H9 (cell line): ENCODE measurements at regions not wholly inside any gene's neighbourhood (a gene's known extent, or its start where the extent isn't known, plus 50 kb on each side); places are given as distances from the start of the nearest gene placed in this dataset.

Experiments used
- DNase-seq: peaks from one replicate; pipeline ENCODE4 v3.0.0-alpha.2; 2017
- H2AFZ ChIP-seq: one replicate; pipeline ENCODE4 v1.6.1; 2013; ENCODE audit warnings: mild to moderate bottlenecking, low read length, control low read depth, moderate library complexity
- H2AK5ac ChIP-seq: 2 replicates; pipeline ENCODE4 v1.6.1; 2013; ENCODE audit warnings: low read length, control low read depth, mixed read lengths; ENCODE audit not compliant: insufficient read length
- H2BK120ac ChIP-seq: one replicate; pipeline ENCODE4 v1.6.1; 2013; ENCODE audit warnings: low read depth, mild to moderate bottlenecking, low read length, control low read depth, inconsistent platforms; ENCODE audit not compliant: poor library complexity, severe bottlenecking
- H2BK12ac ChIP-seq: 2 replicates; pipeline ENCODE4 v1.6.1; 2013; ENCODE audit warnings: low read length, control low read depth, mixed read lengths, low read depth; ENCODE audit not compliant: insufficient read length
- H2BK15ac ChIP-seq: 2 replicates; pipeline ENCODE4 v1.6.1; 2013; ENCODE audit warnings: low read depth, low read length, control low read depth
- H2BK20ac ChIP-seq: one replicate; pipeline ENCODE4 v1.6.1; 2013; ENCODE audit warnings: low read depth, mild to moderate bottlenecking, low read length, control low read depth, inconsistent platforms; ENCODE audit not compliant: poor library complexity, severe bottlenecking
- H2BK5ac ChIP-seq: 2 replicates; pipeline ENCODE4 v1.6.1; 2013; ENCODE audit warnings: low read length, control low read depth, mixed read lengths; ENCODE audit not compliant: insufficient read length
- H3K14ac ChIP-seq: 2 replicates; pipeline ENCODE4 v1.6.1; 2013; ENCODE audit warnings: low read length, control low read depth; ENCODE audit not compliant: insufficient read depth
- H3K18ac ChIP-seq: 2 replicates; pipeline ENCODE4 v1.6.1; 2013; ENCODE audit warnings: low read depth, mild to moderate bottlenecking, mixed read lengths, low read length, control low read depth; ENCODE audit not compliant: insufficient read length
- H3K23ac ChIP-seq: 2 replicates; pipeline ENCODE4 v1.6.1; 2013; ENCODE audit warnings: low read length, control low read depth, mixed read lengths, low read depth; ENCODE audit not compliant: insufficient read length
- H3K23me2 ChIP-seq: 2 replicates; pipeline ENCODE4 v1.6.1; 2013; ENCODE audit warnings: low read depth, mild to moderate bottlenecking, mixed read lengths, low read length, control low read depth; ENCODE audit not compliant: insufficient read length, poor library complexity, severe bottlenecking
- H3K27ac ChIP-seq: 2 replicates; pipeline ENCODE4 v1.5.1; 2013; ENCODE audit warnings: low read length, control low read depth, mixed read lengths, low read depth; ENCODE audit not compliant: insufficient read length
- H3K27me3 ChIP-seq: 2 replicates; pipeline ENCODE4 v1.6.1; 2013; ENCODE audit warnings: low read length, control low read depth, inconsistent platforms; ENCODE audit not compliant: insufficient read depth
- H3K4ac ChIP-seq: 2 replicates; pipeline ENCODE4 v1.6.1; 2013; ENCODE audit warnings: low read depth, mild to moderate bottlenecking, control low read depth, inconsistent platforms, low read length, moderate library complexity
- H3K4me1 ChIP-seq: 2 replicates; pipeline ENCODE4 v1.6.1; 2013; ENCODE audit warnings: low read length, control low read depth, inconsistent platforms; ENCODE audit not compliant: insufficient read depth
- H3K4me2 ChIP-seq: 2 replicates; pipeline ENCODE4 v1.6.1; 2013; ENCODE audit warnings: low read length, control low read depth, mixed read lengths; ENCODE audit not compliant: insufficient read length, insufficient read depth
- H3K56ac ChIP-seq: 2 replicates; pipeline ENCODE4 v1.6.1; 2013; ENCODE audit warnings: low read depth, mild to moderate bottlenecking, mixed read lengths, low read length, control low read depth; ENCODE audit not compliant: insufficient read length
- H3K79me1 ChIP-seq: 2 replicates; pipeline ENCODE4 v1.6.1; 2013; ENCODE audit warnings: low read depth, mild to moderate bottlenecking, moderate library complexity, low read length, control low read depth, inconsistent platforms; ENCODE audit not compliant: insufficient read depth, poor library complexity, severe bottlenecking
- H3K79me2 ChIP-seq: 2 replicates; pipeline ENCODE4 v1.6.1; 2013; ENCODE audit warnings: low read length, control low read depth, inconsistent platforms; ENCODE audit not compliant: insufficient read depth
- H3K9ac ChIP-seq: 2 replicates; pipeline ENCODE4 v1.6.1; 2013; ENCODE audit warnings: low read length, control low read depth, mixed read lengths; ENCODE audit not compliant: insufficient read length; ENCODE audit errors: extremely low read depth
- H3K9me3 ChIP-seq: one replicate; pipeline ENCODE4 v1.6.1; 2013; ENCODE audit warnings: low read depth, low read length, inconsistent platforms; ENCODE audit not compliant: control insufficient read depth
- H3T11ph ChIP-seq: one replicate; pipeline ENCODE4 v1.6.1; 2013; ENCODE audit warnings: mild to moderate bottlenecking, low read length, control low read depth, inconsistent platforms
- H4K20me1 ChIP-seq: one replicate; pipeline ENCODE4 v1.6.1; 2013; ENCODE audit not compliant: control insufficient read depth, insufficient read length, insufficient read depth
- H4K5ac ChIP-seq: 2 replicates; pipeline ENCODE4 v1.6.1; 2013; ENCODE audit warnings: low read depth, mild to moderate bottlenecking, mixed read lengths, low read length, control low read depth; ENCODE audit not compliant: insufficient read length
- H4K8ac ChIP-seq: replicated peaks from 2 replicates; pipeline ENCODE4 v1.6.1; 2013; ENCODE audit warnings: low read length, control low read depth, mixed read lengths, low read depth; ENCODE audit not compliant: insufficient read length
- H4K91ac ChIP-seq: 2 replicates; pipeline ENCODE4 v1.6.1; 2013; ENCODE audit warnings: low read depth, mild to moderate bottlenecking, moderate library complexity, mixed read lengths, low read length, control low read depth; ENCODE audit not compliant: insufficient read length
- H3K27ac Mint-ChIP-seq, 3 experiments: 2 replicates in 2 of 3; 3 replicates in 1 of 3; pipeline ENCODE4 v1.8.0; 2020 to 2021; ENCODE audit warnings: mixed read lengths in 3 of 3, mild to moderate bottlenecking in 1 of 3, moderate library complexity in 1 of 3
- H3K27me3 Mint-ChIP-seq: 2 replicates; pipeline ENCODE4 v1.8.0; 2021; ENCODE audit warnings: low read depth, mild to moderate bottlenecking, moderate library complexity, mixed read lengths
- H3K36me3 Mint-ChIP-seq, 3 experiments: 2 replicates in 2 of 3; 3 replicates in 1 of 3; pipeline ENCODE4 v1.8.0; 2020 to 2021; ENCODE audit warnings: low read depth in 3 of 3, mixed read lengths in 3 of 3; ENCODE audit not compliant: insufficient read depth in 1 of 3
- H3K4me1 Mint-ChIP-seq, 2 experiments: 2 replicates each; pipeline ENCODE4 v1.8.0; 2020; ENCODE audit warnings: mixed read lengths in 2 of 2
- H3K4me3 Mint-ChIP-seq, 2 experiments: 2 replicates in 1 of 2; 3 replicates in 1 of 2; pipeline ENCODE4 v1.8.0; 2020 to 2021; ENCODE audit warnings: mild to moderate bottlenecking in 2 of 2, mixed read lengths in 2 of 2, moderate library complexity in 1 of 2
- H3K9me3 Mint-ChIP-seq, 2 experiments: 2 replicates in 1 of 2; 3 replicates in 1 of 2; pipeline ENCODE4 v1.8.0; 2020; ENCODE audit warnings: mild to moderate bottlenecking in 2 of 2, mixed read lengths in 2 of 2, moderate library complexity in 1 of 2
- TF ChIP-seq, protein P1 (sequence below): fragments of 200-600 bp; sonication (generic); conservative IDR thresholded peaks from 3 replicates; pipeline ENCODE4 v1.8.0; 2021; ENCODE audit warnings: antibody characterized with exemption, mild to moderate bottlenecking

DNA sequence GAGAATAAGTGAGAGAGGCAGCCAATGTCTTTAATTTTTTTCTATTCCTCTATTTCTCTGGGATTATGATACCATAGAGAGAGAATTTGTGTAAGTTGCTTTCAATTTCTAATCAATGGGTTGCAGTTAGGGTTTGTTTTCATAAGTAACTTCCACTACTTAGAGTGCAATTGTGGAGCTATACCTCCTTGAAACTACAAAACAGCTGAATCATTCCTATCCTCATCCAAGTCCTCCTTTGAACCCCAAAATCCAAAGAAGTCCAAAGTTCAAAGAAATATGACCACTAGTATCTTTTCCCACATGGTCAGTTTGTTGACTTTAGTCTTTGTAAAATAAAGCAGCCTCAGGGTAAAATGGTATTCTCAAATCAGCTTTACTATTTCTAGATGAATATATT lies 1085.4 kb upstream of the INTU start:
- Histone ChIP-seq H3K23ac (no peak overlapping the region), H3K9me3 (no peaks in the 10 kb centered on the region), H4K5ac (no peak overlapping the region), H4K20me1 (no peaks in the 10 kb centered on the region), H3K9ac (no peak overlapping the region), H3T11ph (no peak overlapping the region), H3K27me3 (no peaks in the 10 kb centered on the region), H2BK15ac (no peak overlapping the region), H3K79me2 (no peaks in the 10 kb centered on the region), H3K18ac (no peak overlapping the region), H2BK12ac (no peak overlapping the region), H3K56ac (no peak overlapping the region), H2BK20ac (no peak overlapping the region), H4K91ac (no peak overlapping the region), H2BK120ac (no peak overlapping the region), H3K4me2 (no peak overlapping the region), H3K79me1 (no peaks in the 10 kb centered on the region), H3K23me2 (no peaks in the 10 kb centered on the region), H3K14ac (no peak overlapping the region), H2BK5ac (no peak overlapping the region), H3K4ac (no peak overlapping the region), H3K27ac (no peak overlapping the region), H2AFZ (no peak overlapping the region), H3K4me1 (no peaks in the 10 kb centered on the region), H4K8ac (no peak overlapping the region), H2AK5ac (no peak overlapping the region)
- H3K9me3 Mint-ChIP-seq, result no peaks in the 10 kb centered on the region
- no peak overlapping the region for H3K4me3 Mint-ChIP-seq
- no peak overlapping the region for H3K27ac Mint-ChIP-seq
- no peaks in the 10 kb centered on the region for H3K36me3 Mint-ChIP-seq
- no peaks in the 10 kb centered on the region for H3K27me3 Mint-ChIP-seq
- no peak for DNase-seq
- TF ChIP-seq, protein P1, sequence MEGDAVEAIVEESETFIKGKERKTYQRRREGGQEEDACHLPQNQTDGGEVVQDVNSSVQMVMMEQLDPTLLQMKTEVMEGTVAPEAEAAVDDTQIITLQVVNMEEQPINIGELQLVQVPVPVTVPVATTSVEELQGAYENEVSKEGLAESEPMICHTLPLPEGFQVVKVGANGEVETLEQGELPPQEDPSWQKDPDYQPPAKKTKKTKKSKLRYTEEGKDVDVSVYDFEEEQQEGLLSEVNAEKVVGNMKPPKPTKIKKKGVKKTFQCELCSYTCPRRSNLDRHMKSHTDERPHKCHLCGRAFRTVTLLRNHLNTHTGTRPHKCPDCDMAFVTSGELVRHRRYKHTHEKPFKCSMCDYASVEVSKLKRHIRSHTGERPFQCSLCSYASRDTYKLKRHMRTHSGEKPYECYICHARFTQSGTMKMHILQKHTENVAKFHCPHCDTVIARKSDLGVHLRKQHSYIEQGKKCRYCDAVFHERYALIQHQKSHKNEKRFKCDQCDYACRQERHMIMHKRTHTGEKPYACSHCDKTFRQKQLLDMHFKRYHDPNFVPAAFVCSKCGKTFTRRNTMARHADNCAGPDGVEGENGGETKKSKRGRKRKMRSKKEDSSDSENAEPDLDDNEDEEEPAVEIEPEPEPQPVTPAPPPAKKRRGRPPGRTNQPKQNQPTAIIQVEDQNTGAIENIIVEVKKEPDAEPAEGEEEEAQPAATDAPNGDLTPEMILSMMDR, result no peak
- H3K4me1 Mint-ChIP-seq, result no peaks in the 10 kb centered on the region; a peak in 1 of 4 replicates
